K562 (cell line): ENCODE measurements at regions not wholly inside any gene's neighbourhood (a gene's known extent, or its start where the extent isn't known, plus 50 kb on each side); places are given as distances from the start of the nearest gene placed in this dataset.

Experiments
- ATAC-seq: fragments of 200-7000 bp; cut with Tn5 transposase; 3 replicates; pipeline ENCODE4 v1.9.1; 2020; ENCODE audit warnings: moderate library complexity
- BruUV-seq: library from RNA; stranded (reverse); fragments of 400-500 nt; replicated peaks from 2 replicates; lab custom pipeline; 2021; lab: Mats Ljungman, UMichigan
- CTCF ChIA-PET: fragments of 300-600 bp; formaldehyde crosslinking; extraction: SDS; loops from one replicate; lab custom pipeline; 2021; ENCODE audit warnings: low intra/inter-chr PET ratio; lab: Yijun Ruan, JAX
- POLR2A ChIA-PET: fragments of 300-600, 350-650 bp; sonication (Branson Sonifier 250); formaldehyde crosslinking; extraction: SDS; loops from one replicate; lab custom pipeline; 2021; ENCODE audit warnings: antibody characterized with exemption, inconsistent platforms; lab: Yijun Ruan, JAX
- DNase-seq, 4 experiments: peaks; one replicate each; pipeline versions ENCODE4 v3.0.0 to v3.0.0-alpha.2; 2011 to 2018; ENCODE audit warnings: low spot score in 3 of 4, mixed read lengths in 3 of 4; ENCODE audit errors: extremely low read depth in 1 of 4
- FAIRE-seq: peaks from 2 replicates; lab custom pipeline; 2011; peaks lifted over from hg19 to GRCh38; lab: Jason Lieb, UNC
- H2AFZ ChIP-seq: 2 replicates; pipeline ENCODE4 v1.6.0; 2011; ENCODE audit warnings: low read depth, low read length, control low read depth, inconsistent platforms
- H3K27ac ChIP-seq: fragments of 200-600 bp; 3 replicates; pipeline ENCODE4 v1.8.0; 2011; ENCODE audit warnings: low read depth, mild to moderate bottlenecking, control low read depth, inconsistent platforms, low read length, moderate library complexity, mixed read lengths; ENCODE audit errors: extremely low read depth
- H3K27me3 ChIP-seq, 2 experiments: fragments of 300-600 bp in 1 of 2; 2 replicates in 1 of 2; 3 replicates in 1 of 2; pipeline versions ENCODE4 v1.6.0 to v1.8.0; 2011; ENCODE audit warnings: inconsistent platforms in 2 of 2, low read length in 2 of 2, mild to moderate bottlenecking in 1 of 2, mixed read lengths in 1 of 2, moderate library complexity in 1 of 2; ENCODE audit not compliant: control insufficient read depth in 2 of 2, insufficient read depth in 2 of 2
- H3K36me3 ChIP-seq: fragments of 300-600 bp; 3 replicates; pipeline ENCODE4 v1.8.0; 2011; ENCODE audit warnings: mild to moderate bottlenecking, low read length, inconsistent platforms; ENCODE audit not compliant: control insufficient read depth, insufficient read depth
- H3K4me1 ChIP-seq, 2 experiments: fragments of 200-600 bp in 1 of 2; replicated peaks in 1 of 2; 2 replicates in 1 of 2; 3 replicates in 1 of 2; pipeline versions ENCODE4 v1.5.1 to v1.8.0; 2011; ENCODE audit warnings: inconsistent platforms in 2 of 2, low read length in 2 of 2, mild to moderate bottlenecking in 1 of 2, mixed read lengths in 1 of 2, moderate library complexity in 1 of 2; ENCODE audit not compliant: control insufficient read depth in 2 of 2, insufficient read depth in 2 of 2
- H3K4me2 ChIP-seq: 2 replicates; pipeline ENCODE4 v1.6.1; 2011; ENCODE audit warnings: low read length, control low read depth, inconsistent platforms, mixed read lengths; ENCODE audit not compliant: insufficient read depth
- H3K4me3 ChIP-seq: fragments of 200-600 bp; sonication (generic), shearing (Covaris generic); 2 replicates; pipeline ENCODE4 v1.5.1; 2016; ENCODE audit warnings: control low read depth, inconsistent platforms
- H3K79me2 ChIP-seq: fragments of 200-600 bp; 3 replicates; pipeline ENCODE4 v1.8.0; 2011; ENCODE audit warnings: low read length, inconsistent platforms; ENCODE audit not compliant: control insufficient read depth, insufficient read depth
- H3K9ac ChIP-seq, 2 experiments: 2 replicates each; pipeline versions ENCODE4 v1.6.0 to v1.6.1; 2011; ENCODE audit warnings: low read depth in 2 of 2, low read length in 2 of 2, control low read depth in 1 of 2, inconsistent platforms in 1 of 2, mild to moderate bottlenecking in 1 of 2, mixed read lengths in 1 of 2; ENCODE audit not compliant: insufficient read depth in 1 of 2
- H3K9me1 ChIP-seq: one replicate; pipeline ENCODE4 v1.6.0; 2011; ENCODE audit warnings: inconsistent platforms, mild to moderate bottlenecking, low read length, moderate library complexity; ENCODE audit not compliant: control insufficient read depth, insufficient read depth
- H3K9me3 ChIP-seq: replicated peaks from 2 replicates; pipeline ENCODE4 v1.5.1; 2011; ENCODE audit warnings: low read depth, low read length, inconsistent platforms; ENCODE audit not compliant: control insufficient read depth, insufficient read depth
- H4K20me1 ChIP-seq: replicated peaks from 2 replicates; pipeline ENCODE4 v1.6.1; 2011; ENCODE audit warnings: low read length, inconsistent platforms, mixed read lengths; ENCODE audit not compliant: control insufficient read depth, insufficient read depth
- CHD1 ChIP-seq: fragments of 200-600 bp; sonication (generic); IDR thresholded peaks from one replicate; pipeline ENCODE4 v1.6.1; 2012; ENCODE audit warnings: mild to moderate bottlenecking, moderate library complexity, low read length, inconsistent platforms
- CHD4 ChIP-seq: fragments of 200-600 bp; sonication (generic); IDR thresholded peaks from 3 replicates; pipeline ENCODE4 v1.6.1; 2012; ENCODE audit warnings: low read depth, mild to moderate bottlenecking, mixed read lengths, low read length, inconsistent platforms; ENCODE audit not compliant: insufficient read depth, insufficient replicate concordance, poor library complexity, severe bottlenecking
- FOXO4 ChIP-seq: fragments of 450-650 bp; formaldehyde crosslinking; IDR thresholded peaks from 2 replicates; pipeline ENCODE4 v1.4.0; 2020; ENCODE audit warnings: mild to moderate bottlenecking, moderate library complexity
- MAFK ChIP-seq: IDR thresholded peaks from 2 replicates; pipeline ENCODE4 v1.6.1; 2011; ENCODE audit warnings: low read length, improper control_type of control experiment
- SIN3A ChIP-seq, 2 experiments: fragments of 150-350 bp in 1 of 2; IDR thresholded peaks; 2 replicates each; pipeline ENCODE4 v1.6.1; 2011 to 2016; ENCODE audit warnings: borderline replicate concordance in 2 of 2, low read depth in 2 of 2, low read length in 2 of 2, mild to moderate bottlenecking in 2 of 2, moderate library complexity in 2 of 2; ENCODE audit not compliant: control insufficient read depth in 1 of 2
- SOX6 ChIP-seq: fragments of 450-650 bp; IDR thresholded peaks from 2 replicates; pipeline ENCODE4 v1.6.1; 2014; ENCODE audit warnings: mild to moderate bottlenecking
- ZBTB7A ChIP-seq: IDR thresholded peaks from 2 replicates; pipeline ENCODE4 v1.6.1; 2011; ENCODE audit warnings: low read depth, mild to moderate bottlenecking, low read length, moderate library complexity, borderline replicate concordance; ENCODE audit not compliant: control insufficient read depth
- ZNF57 ChIP-seq: fragments of 450-650 bp; formaldehyde crosslinking; IDR thresholded peaks from 2 replicates; pipeline ENCODE4 v1.4.0; 2020; ENCODE audit warnings: mild to moderate bottlenecking, moderate library complexity
- ZSCAN32 ChIP-seq: fragments of 450-650 bp; formaldehyde crosslinking; IDR thresholded peaks from 2 replicates; pipeline ENCODE4 v1.4.0; 2020; ENCODE audit warnings: mild to moderate bottlenecking, moderate library complexity
- WGBS: fragments of 100-300 bp; shearing (Covaris generic); methylation state at CpG from one replicate; pipeline ENCODE4 v1.1.6; 2016; ENCODE audit warnings: low coverage, mixed read lengths; ENCODE audit not compliant: insufficient coverage; ENCODE audit errors: missing lambda C conversion rate; 5-methylcytosine and 5-hydroxymethylcytosine counted together
- in situ Hi-C: fragments of 300-500 bp; cut with MboI; formaldehyde crosslinking; loops from 4 replicates; pipeline ENCODE4 v1.15.0; 2018; ENCODE audit warnings: inconsistent platforms, mixed read lengths
- intact Hi-C: fragments of 100-400 bp; cut with micrococcal nuclease; formaldehyde crosslinking; loops from 2 replicates; pipeline ENCODE4 v1.14.2; 2022
- TF ChIP-seq, protein P1 (sequence below): fragments of 200-800 bp; sonication (Bioruptor generic); IDR thresholded peaks from 2 replicates; pipeline ENCODE4 v1.6.1; 2017; ENCODE audit warnings: missing genetic modification characterization, missing compliant biosample characterization
- TF ChIP-seq, protein P2 (sequence below): sonication (generic); formaldehyde crosslinking; IDR thresholded peaks from 2 replicates; pipeline ENCODE4 v1.8.0; 2022; ENCODE audit warnings: mild to moderate bottlenecking, low read depth, missing genetic modification reagents

DNA sequence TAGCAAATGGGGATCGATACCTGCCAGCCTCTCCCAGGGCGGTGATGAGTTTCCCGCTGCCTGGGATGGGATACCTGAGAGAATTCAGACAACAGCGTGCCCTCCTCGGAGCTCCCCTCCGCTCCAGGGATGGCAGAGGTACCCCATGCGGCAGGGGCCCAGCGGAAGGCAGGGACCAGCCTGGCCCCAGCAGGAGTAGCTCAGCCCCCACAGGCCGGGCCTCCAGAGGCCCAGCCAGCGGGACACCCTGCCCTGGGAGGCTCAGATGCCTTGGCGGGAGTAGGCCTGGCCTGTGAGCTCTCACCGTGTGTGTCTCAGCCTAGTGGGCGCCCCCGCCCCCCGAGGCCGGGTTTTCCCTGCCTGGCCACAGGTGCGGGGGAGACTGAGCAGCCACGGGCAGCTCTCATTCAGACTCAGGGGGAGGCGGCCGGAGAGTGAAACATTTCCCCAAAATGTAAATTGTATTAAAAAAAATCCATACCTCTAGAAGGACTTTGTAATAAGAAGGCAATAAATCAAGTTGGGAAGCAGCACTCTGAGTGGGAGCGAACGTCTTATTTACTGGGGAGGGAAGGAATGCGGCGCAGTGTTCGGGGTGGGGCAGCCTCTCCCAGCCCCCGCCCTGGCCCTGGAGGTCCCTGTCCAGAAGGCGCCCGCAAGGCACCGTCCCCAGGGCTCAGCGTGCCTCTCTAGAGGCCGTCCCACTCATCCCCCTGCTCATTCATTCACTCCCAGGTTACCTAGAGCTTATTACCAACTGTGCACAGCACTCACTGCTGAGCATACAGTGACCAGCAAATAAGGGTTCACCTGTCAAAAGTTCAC, 888.0 kb downstream of the BRD1 start:
- Histone ChIP-seq H3K27ac (no peak overlapping the region), H2AFZ (no peak overlapping the region), H3K27me3 (peaks cover 0 to 4% of the 10 kb centered on the region in 2 experiments; a peak in 1 of 5 replicates), H3K36me3 (no peaks in the 10 kb centered on the region), H3K9me1 (no peaks in the 10 kb centered on the region), H3K4me3 (no peak overlapping the region), H4K20me1 (0 out of 2 replicates have a peak, but pooled peaks cover 7% of the 10 kb centered on the region), H3K4me1 (no peaks in the 10 kb centered on the region), H3K79me2 (no peaks in the 10 kb centered on the region), H3K4me2 (no peak overlapping the region), H3K9ac (no peak overlapping the region), H3K9me3 (no peaks in the 10 kb centered on the region)
- DNase-seq (no peak), ATAC-seq (no peak), FAIRE-seq (no peak)
- POLR2A ChIA-PET, result no interaction called here
- no TSS peak for BruUV-seq
- in situ Hi-C loops (no loop called here), intact Hi-C loops (no loop called here)
- CTCF ChIA-PET, result no interaction called here
- under 1% methylated on average over 25 of the region's 31 CpGs for WGBS
- TF ChIP-seq ZSCAN32 (no peak), MAFK (no peak), ZNF57 (CRISPR knock-in tag) (no peak), CHD4 (no peak), FOXO4 (CRISPR knock-in tag) (no peak), SOX6 (no peak), ZBTB7A (no peak), CHD1 (no peak), SIN3A (IDR thresholded peaks at IDR 0.05; ENCODE audit: borderline replicate concordance in 2 of 2, control insufficient read depth in 1 of 2, low read depth in 2 of 2, low read length in 2 of 2) (no peak)
- TF ChIP-seq, protein P1, sequence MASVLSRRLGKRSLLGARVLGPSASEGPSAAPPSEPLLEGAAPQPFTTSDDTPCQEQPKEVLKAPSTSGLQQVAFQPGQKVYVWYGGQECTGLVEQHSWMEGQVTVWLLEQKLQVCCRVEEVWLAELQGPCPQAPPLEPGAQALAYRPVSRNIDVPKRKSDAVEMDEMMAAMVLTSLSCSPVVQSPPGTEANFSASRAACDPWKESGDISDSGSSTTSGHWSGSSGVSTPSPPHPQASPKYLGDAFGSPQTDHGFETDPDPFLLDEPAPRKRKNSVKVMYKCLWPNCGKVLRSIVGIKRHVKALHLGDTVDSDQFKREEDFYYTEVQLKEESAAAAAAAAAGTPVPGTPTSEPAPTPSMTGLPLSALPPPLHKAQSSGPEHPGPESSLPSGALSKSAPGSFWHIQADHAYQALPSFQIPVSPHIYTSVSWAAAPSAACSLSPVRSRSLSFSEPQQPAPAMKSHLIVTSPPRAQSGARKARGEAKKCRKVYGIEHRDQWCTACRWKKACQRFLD (CRISPR knock-in tag), result no peak
- TF ChIP-seq, protein P2, sequence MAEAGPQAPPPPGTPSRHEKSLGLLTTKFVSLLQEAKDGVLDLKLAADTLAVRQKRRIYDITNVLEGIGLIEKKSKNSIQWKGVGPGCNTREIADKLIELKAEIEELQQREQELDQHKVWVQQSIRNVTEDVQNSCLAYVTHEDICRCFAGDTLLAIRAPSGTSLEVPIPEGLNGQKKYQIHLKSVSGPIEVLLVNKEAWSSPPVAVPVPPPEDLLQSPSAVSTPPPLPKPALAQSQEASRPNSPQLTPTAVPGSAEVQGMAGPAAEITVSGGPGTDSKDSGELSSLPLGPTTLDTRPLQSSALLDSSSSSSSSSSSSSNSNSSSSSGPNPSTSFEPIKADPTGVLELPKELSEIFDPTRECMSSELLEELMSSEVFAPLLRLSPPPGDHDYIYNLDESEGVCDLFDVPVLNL (CRISPR knock-in tag), result no peak
